ENCODE measurements at regions not wholly inside any gene's neighbourhood (a gene's known extent, or its start where the extent isn't known, plus 50 kb on each side); places are given as distances from the start of the nearest gene placed in this dataset.
"Not testable (repeated sequence)": the region's sequence is repeated elsewhere in the genome, so short reads cannot be mapped to it uniquely, and the experiment has no call there.

DNA sequence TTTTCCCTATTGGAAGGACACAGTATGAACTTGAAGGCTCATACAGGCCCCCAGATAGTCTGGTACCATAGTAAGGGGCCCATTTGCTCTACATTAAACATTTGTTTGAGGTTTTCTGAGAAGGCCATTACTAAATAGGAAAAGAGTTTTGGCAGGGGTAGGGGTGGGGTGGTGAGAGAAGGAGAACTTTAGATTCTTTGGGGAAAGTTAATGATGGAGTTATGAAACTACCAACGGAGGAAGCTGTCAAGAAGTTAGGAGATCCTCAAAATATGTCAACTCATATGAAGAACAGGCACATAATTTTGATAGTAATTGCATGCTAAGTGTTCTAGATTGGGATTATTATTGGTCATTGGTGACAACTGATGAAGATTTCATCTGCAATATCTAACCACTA is 114.7 kb downstream of the TAF11L14 start:
- H3K4me3 Mint-ChIP-seq, result no peak overlapping the region
- no peak overlapping the region for H3K27ac Mint-ChIP-seq

DNA sequence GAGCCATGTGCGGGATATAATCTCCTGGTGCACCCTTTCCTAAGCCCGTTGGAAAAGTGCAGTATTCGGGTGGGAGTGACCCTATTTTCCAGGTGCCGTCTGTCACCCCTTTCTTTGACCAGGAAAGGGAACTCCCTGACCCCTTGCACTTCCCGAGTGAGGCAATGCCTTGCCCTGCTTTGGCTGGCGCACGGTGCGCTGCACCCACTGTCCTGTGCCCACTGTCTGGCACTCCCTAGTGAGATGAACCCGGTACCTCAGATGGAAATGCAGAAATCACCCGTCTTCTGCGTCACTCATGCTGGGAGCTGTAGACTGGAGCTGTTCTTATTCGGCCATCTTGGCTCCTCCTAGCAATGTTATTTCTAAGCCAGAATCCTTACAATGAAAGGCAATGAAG is 121.1 kb downstream of the TAF11L14 start:
- not testable (repeated sequence) for H3K36me3 Mint-ChIP-seq (ENCODE audit: low read depth); DNase-seq; H3K27me3 Mint-ChIP-seq (ENCODE audit: insufficient read depth); H3K27ac Mint-ChIP-seq; H3K4me1 Mint-ChIP-seq (ENCODE audit: low read depth); H3K4me3 Mint-ChIP-seq
- peaks cover 24% of the 10 kb centered on the region for H3K9me3 Mint-ChIP-seq

More for the DNA sequence above, 114.7 kb downstream of the TAF11L14 start:
- H3K27me3 Mint-ChIP-seq (ENCODE audit: insufficient read depth), result no peaks in the 10 kb centered on the region; the same call in 1 of the 2 replicates
- H3K36me3 Mint-ChIP-seq (ENCODE audit: low read depth), result no peaks in the 10 kb centered on the region
- TF ChIP-seq, protein P1, sequence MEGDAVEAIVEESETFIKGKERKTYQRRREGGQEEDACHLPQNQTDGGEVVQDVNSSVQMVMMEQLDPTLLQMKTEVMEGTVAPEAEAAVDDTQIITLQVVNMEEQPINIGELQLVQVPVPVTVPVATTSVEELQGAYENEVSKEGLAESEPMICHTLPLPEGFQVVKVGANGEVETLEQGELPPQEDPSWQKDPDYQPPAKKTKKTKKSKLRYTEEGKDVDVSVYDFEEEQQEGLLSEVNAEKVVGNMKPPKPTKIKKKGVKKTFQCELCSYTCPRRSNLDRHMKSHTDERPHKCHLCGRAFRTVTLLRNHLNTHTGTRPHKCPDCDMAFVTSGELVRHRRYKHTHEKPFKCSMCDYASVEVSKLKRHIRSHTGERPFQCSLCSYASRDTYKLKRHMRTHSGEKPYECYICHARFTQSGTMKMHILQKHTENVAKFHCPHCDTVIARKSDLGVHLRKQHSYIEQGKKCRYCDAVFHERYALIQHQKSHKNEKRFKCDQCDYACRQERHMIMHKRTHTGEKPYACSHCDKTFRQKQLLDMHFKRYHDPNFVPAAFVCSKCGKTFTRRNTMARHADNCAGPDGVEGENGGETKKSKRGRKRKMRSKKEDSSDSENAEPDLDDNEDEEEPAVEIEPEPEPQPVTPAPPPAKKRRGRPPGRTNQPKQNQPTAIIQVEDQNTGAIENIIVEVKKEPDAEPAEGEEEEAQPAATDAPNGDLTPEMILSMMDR (IDR thresholded peaks at IDR 0.05), result no peak
- H3K9me3 Mint-ChIP-seq, result no peaks in the 10 kb centered on the region; the same call in none of the 2 replicates
- H3K4me1 Mint-ChIP-seq (ENCODE audit: low read depth), result no peaks in the 10 kb centered on the region
- DNase-seq, result no peak

DNA sequence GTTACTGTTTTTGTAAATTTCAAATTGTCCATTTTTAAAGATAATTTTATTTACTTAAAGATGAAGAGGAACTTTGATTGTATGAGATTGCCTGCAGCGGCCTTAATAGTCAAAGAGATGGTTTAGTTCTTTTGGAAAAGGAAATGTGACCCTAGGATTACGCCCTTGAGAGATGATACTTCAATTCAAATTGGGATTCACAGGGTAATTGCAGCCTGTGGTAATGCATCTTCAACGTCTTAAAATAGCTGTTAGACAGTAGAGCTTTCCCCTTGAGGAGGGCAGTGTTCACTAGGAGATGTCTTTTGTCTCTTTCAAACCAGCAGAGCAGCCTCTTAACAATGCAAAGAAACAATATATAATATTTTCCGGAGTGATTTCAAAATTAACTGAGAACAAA is 127.1 kb downstream of the TAF11L14 start:
- no peaks in the 10 kb centered on the region for H3K27me3 Mint-ChIP-seq (ENCODE audit: insufficient read depth)
- no peak overlapping the region for H3K27ac Mint-ChIP-seq
- H3K9me3 Mint-ChIP-seq, result peaks cover 18% of the 10 kb centered on the region
- no peaks in the 10 kb centered on the region for H3K36me3 Mint-ChIP-seq (ENCODE audit: low read depth)
- no peak for DNase-seq
- TF ChIP-seq, protein P1 (IDR thresholded peaks at IDR 0.05), result no peak
- H3K4me3 Mint-ChIP-seq, result no peak overlapping the region
- H3K4me1 Mint-ChIP-seq (ENCODE audit: low read depth), result no peaks in the 10 kb centered on the region

DNA sequence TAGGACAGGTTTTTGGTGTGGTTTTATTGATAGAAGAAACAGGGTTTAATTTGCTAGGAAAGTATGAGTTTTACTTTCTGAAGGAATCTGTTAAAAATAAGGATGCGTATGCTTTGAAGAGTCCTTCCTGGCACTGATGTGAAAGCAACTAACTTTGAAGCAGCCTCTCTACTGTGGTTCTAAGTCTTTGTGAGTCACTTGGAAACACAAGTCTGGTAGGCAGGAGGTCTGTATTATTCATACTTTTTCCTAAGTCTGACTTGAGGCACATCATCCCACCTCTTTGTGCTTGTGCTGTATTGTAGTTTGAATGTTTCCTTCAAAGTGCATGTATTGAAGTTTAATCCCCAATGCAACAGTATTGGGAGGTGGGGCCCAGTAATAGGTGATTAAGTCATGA is 129.0 kb downstream of the TAF11L14 start:
- H3K4me3 Mint-ChIP-seq, result no peak overlapping the region
- no peak overlapping the region for H3K27ac Mint-ChIP-seq
- no peaks in the 10 kb centered on the region for H3K27me3 Mint-ChIP-seq (ENCODE audit: insufficient read depth)
- H3K9me3 Mint-ChIP-seq, result peaks cover 16% of the 10 kb centered on the region
- H3K4me1 Mint-ChIP-seq (ENCODE audit: low read depth), result no peaks in the 10 kb centered on the region
- no peaks in the 10 kb centered on the region for H3K36me3 Mint-ChIP-seq (ENCODE audit: low read depth)
- TF ChIP-seq, protein P1 (IDR thresholded peaks at IDR 0.05), result no peak
- no peak for DNase-seq

DNA sequence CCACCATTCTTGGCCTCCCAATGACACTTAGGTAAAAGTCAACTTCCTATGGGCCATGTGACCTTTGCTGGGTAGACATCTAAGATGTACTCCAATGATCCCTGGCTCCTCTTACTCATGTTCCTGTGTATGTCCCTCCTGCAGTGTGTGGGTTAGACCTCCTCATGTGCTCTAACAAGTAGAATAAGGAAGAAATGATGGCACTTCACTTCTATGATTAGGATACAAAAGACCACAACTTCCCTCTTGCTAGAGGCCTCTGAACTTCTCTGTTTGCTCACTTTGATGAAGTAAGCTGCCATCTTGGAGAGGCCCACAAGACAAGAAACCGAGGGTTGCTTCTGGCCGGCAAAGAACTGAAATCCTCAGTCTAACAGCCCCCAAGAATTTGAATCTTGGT is 131.8 kb downstream of the TAF11L14 start:
- Mint-ChIP-seq H3K4me1 (ENCODE audit: low read depth) (no peaks in the 10 kb centered on the region), H3K36me3 (ENCODE audit: low read depth) (no peaks in the 10 kb centered on the region), H3K27ac (no peak overlapping the region), H3K4me3 (no peak overlapping the region), H3K27me3 (ENCODE audit: insufficient read depth) (no peaks in the 10 kb centered on the region), H3K9me3 (peaks cover 9% of the 10 kb centered on the region)
- TF ChIP-seq, protein P1 (IDR thresholded peaks at IDR 0.05), result no peak
- DNase-seq, result no peak

DNA sequence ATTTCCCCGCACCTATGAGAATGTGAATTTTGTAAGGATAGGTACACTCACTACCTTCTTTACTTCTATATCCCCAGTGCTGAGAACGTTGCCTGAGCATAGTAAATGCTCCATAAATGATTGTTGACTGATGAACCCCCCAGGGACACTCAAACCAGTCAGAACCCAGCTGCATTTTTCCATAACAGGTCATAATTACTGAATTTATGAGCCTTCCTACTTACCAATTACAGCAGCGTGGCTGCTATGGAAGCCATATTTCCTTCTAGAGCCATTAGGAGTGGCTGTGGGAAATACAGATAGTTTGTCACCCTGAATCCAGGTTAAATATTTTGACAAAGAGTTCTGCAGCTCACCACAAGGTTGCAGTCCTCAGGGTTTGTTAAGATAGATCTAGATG is 135.0 kb downstream of the TAF11L14 start:
- Mint-ChIP-seq H3K27me3 (ENCODE audit: insufficient read depth) (no peaks in the 10 kb centered on the region), H3K27ac (no peak overlapping the region), H3K36me3 (ENCODE audit: low read depth) (no peaks in the 10 kb centered on the region), H3K9me3 (peaks cover 5% of the 10 kb centered on the region), H3K4me1 (ENCODE audit: low read depth) (no peaks in the 10 kb centered on the region), H3K4me3 (no peak overlapping the region)
- no peak for DNase-seq
- TF ChIP-seq, protein P1 (IDR thresholded peaks at IDR 0.05), result no peak
